ENCODE measurements at regions not wholly inside any gene's neighbourhood (a gene's known extent, or its start where the extent isn't known, plus 50 kb on each side); places are given as distances from the start of the nearest gene placed in this dataset.

DNA sequence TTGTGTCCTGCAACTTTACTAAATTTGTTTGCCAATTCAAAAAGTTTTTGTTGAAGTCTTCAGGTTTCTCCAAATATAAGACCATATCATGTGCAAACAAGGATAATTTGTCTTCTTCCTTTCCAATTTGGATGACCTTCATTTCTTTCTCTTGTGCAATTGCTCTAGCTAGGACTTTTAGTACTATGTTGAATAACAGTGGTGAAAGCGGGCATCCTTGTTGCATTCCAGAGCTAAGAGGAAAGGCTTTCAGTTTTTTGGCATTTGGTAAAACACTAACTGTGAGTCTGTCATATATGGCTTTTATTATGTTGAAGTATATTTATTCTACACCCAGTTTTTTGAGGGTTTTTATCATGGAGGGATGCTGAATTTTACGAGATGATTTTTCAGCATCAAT lies 630.0 kb upstream of the ADGRL2 start:
- Histone ChIP-seq H2AFZ (ENCODE audit: low read depth, low read length) (no peak overlapping the region), H4K20me1 (ENCODE audit: insufficient read depth) (no peaks in the 10 kb centered on the region), H3K9me2 (ENCODE audit: insufficient read depth, low read length) (no peaks in the 10 kb centered on the region), H3K27me3 (ENCODE audit: insufficient read depth, low read depth, low read length) (no peaks in the 10 kb centered on the region), H3F3A (ENCODE audit: insufficient read depth, low read length, poor library complexity, severe bottlenecking) (no peaks in the 10 kb centered on the region), H3K4me2 (ENCODE audit: low read length) (no peak overlapping the region), H3K79me2 (replicated peaks; ENCODE audit: insufficient read depth, low read length) (no peaks in the 10 kb centered on the region), H3K9me3 (ENCODE audit: low read length) (peaks cover 7% of the 10 kb centered on the region), H3K36me3 (ENCODE audit: insufficient read depth, low read length) (no peaks in the 10 kb centered on the region), H3K4me3 (ENCODE audit: low read length) (no peak overlapping the region), H3K27ac (ENCODE audit: low read length) (no peak overlapping the region), H3K9ac (ENCODE audit: low read length) (no peak overlapping the region)
- no peak for TF ChIP-seq SMC3 (conservative IDR thresholded peaks at IDR 0.05; ENCODE audit: poor library complexity)
- TF ChIP-seq REST (IDR thresholded peaks at IDR 0.05; ENCODE audit: borderline replicate concordance): no peak
- no peak for TF ChIP-seq POLR2AphosphoS5 (IDR thresholded peaks at IDR 0.05)
- TF ChIP-seq EP300 (conservative IDR thresholded peaks at IDR 0.05; ENCODE audit: poor library complexity, severe bottlenecking): no peak
- TF ChIP-seq MXI1 (conservative IDR thresholded peaks at IDR 0.05; ENCODE audit: poor library complexity, severe bottlenecking): no peak
- no peak for TF ChIP-seq RAD21 (conservative IDR thresholded peaks at IDR 0.05)

GRCh38 chr1:81165963-81166362 lies 634.8 kb upstream of the ADGRL2 start:
- TF ChIP-seq TAF1 (IDR thresholded peaks at IDR 0.05; ENCODE audit: low read depth) (no peak), EP300 (conservative IDR thresholded peaks at IDR 0.05; ENCODE audit: poor library complexity, severe bottlenecking) (no peak), RAD21 (conservative IDR thresholded peaks at IDR 0.05) (no peak), EZH2 (IDR thresholded peaks at IDR 0.05; ENCODE audit: borderline replicate concordance, insufficient read depth, low read length, poor library complexity, severe bottlenecking) (no peak), SMC3 (conservative IDR thresholded peaks at IDR 0.05; ENCODE audit: poor library complexity) (no peak), MXI1 (conservative IDR thresholded peaks at IDR 0.05; ENCODE audit: poor library complexity, severe bottlenecking) (no peak)
- no peak overlapping the region for H3K9ac ChIP-seq (ENCODE audit: low read length)
- H3F3A ChIP-seq (ENCODE audit: insufficient read depth, low read length, poor library complexity, severe bottlenecking): no peaks in the 10 kb centered on the region
- no peak overlapping the region for H2AFZ ChIP-seq (ENCODE audit: low read depth, low read length)
- no peak overlapping the region for H3K4me2 ChIP-seq (ENCODE audit: low read length)
- H3K9me2 ChIP-seq (ENCODE audit: insufficient read depth, low read length): no peaks in the 10 kb centered on the region
- H3K4me3 ChIP-seq (ENCODE audit: low read length): no peak overlapping the region
- no peaks in the 10 kb centered on the region for H3K9me3 ChIP-seq (ENCODE audit: low read length)
- H4K20me1 ChIP-seq (ENCODE audit: insufficient read depth): no peaks in the 10 kb centered on the region
- no peak overlapping the region for H3K27ac ChIP-seq (ENCODE audit: low read length)
- H3K79me2 ChIP-seq (replicated peaks; ENCODE audit: insufficient read depth, low read length): no peaks in the 10 kb centered on the region
- no peaks in the 10 kb centered on the region for H3K27me3 ChIP-seq (ENCODE audit: insufficient read depth, low read depth, low read length)
- no peaks in the 10 kb centered on the region for H3K36me3 ChIP-seq (ENCODE audit: insufficient read depth, low read length)

- no peaks in the 10 kb centered on the region for H3K79me2 ChIP-seq (replicated peaks; ENCODE audit: insufficient read depth, low read length)
- no peaks in the 10 kb centered on the region for H3K9me2 ChIP-seq (ENCODE audit: insufficient read depth, low read length)
- H3K9me3 ChIP-seq (ENCODE audit: low read length): no peaks in the 10 kb centered on the region
- H3K36me3 ChIP-seq (ENCODE audit: insufficient read depth, low read length): no peaks in the 10 kb centered on the region
- TF ChIP-seq RAD21 (conservative IDR thresholded peaks at IDR 0.05): no peak
- no peak for TF ChIP-seq EP300 (conservative IDR thresholded peaks at IDR 0.05; ENCODE audit: poor library complexity, severe bottlenecking)
- no peak for TF ChIP-seq MXI1 (conservative IDR thresholded peaks at IDR 0.05; ENCODE audit: poor library complexity, severe bottlenecking)
- no peak for TF ChIP-seq REST (IDR thresholded peaks at IDR 0.05; ENCODE audit: borderline replicate concordance)
- no peak for TF ChIP-seq POLR2AphosphoS5 (IDR thresholded peaks at IDR 0.05)
- no peak for TF ChIP-seq SMC3 (conservative IDR thresholded peaks at IDR 0.05; ENCODE audit: poor library complexity)
- no peak for TF ChIP-seq CTCF (IDR thresholded peaks at IDR 0.05; ENCODE audit: poor library complexity, severe bottlenecking)
- H3K4me2 ChIP-seq (ENCODE audit: low read length): no peak overlapping the region
- H3K4me3 ChIP-seq (ENCODE audit: low read length): no peak overlapping the region
- H3F3A ChIP-seq (ENCODE audit: insufficient read depth, low read length, poor library complexity, severe bottlenecking): no peaks in the 10 kb centered on the region
- H4K20me1 ChIP-seq (ENCODE audit: insufficient read depth): no peaks in the 10 kb centered on the region
- no peak overlapping the region for H2AFZ ChIP-seq (ENCODE audit: low read depth, low read length)
- H3K27me3 ChIP-seq (ENCODE audit: insufficient read depth, low read depth, low read length): no peaks in the 10 kb centered on the region
- H3K27ac ChIP-seq (ENCODE audit: low read length): no peak overlapping the region
- no peak overlapping the region for H3K9ac ChIP-seq (ENCODE audit: low read length)
These were observed 640.0 kb upstream of the ADGRL2 start for GRCh38 chr1:81160696-81161095.

Data from neural cell (in vitro differentiated cells).